Epithelial cell of esophagus (primary cell): ENCODE measurements at regions not wholly inside any gene's neighbourhood (a gene's known extent, or its start where the extent isn't known, plus 50 kb on each side); places are given as distances from the start of the nearest gene placed in this dataset.

Source experiments
- DNase-seq: peaks from one replicate; pipeline ENCODE4 v3.0.0; 2010; ENCODE audit warnings: low read depth
- H3K4me3 ChIP-seq: 2 replicates; pipeline ENCODE4 v1.5.1; 2011; ENCODE audit warnings: mild to moderate bottlenecking, low read length, control low read depth
- TF ChIP-seq, protein P1 (sequence below): IDR thresholded peaks from 2 replicates; pipeline ENCODE4 v1.5.1; 2011; ENCODE audit warnings: low read depth, mild to moderate bottlenecking, low read length, control low read depth, inconsistent platforms; ENCODE audit not compliant: insufficient read depth; ENCODE audit errors: missing control alignments

DNA sequence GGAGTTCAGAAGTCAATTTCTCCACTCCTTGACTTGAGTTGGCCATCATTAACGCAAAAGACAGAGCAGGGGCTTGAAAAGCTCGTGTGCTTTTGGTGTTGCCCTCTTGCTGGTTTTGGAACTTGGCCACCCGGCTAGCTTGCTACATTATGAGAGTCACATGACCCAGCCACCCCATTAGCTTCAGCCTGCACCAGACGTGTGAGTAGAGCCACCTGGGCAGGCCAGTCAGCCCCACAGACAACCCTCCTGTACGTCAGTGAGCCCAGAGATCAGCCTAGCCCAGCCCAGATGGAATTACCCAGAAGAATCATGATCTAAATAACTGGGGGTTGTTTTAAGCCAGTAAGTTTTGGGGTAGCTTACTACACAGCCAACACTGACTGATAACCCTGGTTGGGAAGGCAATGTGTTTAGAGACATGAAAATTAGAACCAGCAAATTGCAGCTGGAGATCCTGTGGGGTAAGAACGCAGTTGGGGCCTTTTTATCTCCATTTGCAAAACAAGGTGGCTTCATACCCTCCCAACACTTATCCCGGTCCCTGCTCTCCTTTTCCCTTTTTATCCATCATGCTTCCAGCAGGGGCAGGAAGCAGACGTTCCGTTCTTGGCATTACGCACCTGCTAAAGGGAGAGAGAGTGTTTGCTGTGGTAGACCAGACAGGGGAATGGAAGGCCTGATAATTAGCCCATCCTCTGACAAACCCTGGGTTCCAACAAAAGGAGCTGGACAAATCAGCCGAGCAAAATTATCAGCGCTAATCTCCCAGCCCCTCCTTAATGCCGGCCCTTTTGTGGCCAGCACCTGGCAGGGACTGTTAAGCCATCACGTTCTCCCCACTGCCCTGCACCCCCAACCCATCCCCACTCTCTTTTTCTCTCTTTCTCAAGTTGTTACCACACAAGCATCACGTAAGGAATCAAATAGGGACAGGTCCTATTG, 548.7 kb upstream of the CADM1 start:
- TF ChIP-seq, protein P1, sequence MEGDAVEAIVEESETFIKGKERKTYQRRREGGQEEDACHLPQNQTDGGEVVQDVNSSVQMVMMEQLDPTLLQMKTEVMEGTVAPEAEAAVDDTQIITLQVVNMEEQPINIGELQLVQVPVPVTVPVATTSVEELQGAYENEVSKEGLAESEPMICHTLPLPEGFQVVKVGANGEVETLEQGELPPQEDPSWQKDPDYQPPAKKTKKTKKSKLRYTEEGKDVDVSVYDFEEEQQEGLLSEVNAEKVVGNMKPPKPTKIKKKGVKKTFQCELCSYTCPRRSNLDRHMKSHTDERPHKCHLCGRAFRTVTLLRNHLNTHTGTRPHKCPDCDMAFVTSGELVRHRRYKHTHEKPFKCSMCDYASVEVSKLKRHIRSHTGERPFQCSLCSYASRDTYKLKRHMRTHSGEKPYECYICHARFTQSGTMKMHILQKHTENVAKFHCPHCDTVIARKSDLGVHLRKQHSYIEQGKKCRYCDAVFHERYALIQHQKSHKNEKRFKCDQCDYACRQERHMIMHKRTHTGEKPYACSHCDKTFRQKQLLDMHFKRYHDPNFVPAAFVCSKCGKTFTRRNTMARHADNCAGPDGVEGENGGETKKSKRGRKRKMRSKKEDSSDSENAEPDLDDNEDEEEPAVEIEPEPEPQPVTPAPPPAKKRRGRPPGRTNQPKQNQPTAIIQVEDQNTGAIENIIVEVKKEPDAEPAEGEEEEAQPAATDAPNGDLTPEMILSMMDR = no peak
- no peak for DNase-seq

DNA sequence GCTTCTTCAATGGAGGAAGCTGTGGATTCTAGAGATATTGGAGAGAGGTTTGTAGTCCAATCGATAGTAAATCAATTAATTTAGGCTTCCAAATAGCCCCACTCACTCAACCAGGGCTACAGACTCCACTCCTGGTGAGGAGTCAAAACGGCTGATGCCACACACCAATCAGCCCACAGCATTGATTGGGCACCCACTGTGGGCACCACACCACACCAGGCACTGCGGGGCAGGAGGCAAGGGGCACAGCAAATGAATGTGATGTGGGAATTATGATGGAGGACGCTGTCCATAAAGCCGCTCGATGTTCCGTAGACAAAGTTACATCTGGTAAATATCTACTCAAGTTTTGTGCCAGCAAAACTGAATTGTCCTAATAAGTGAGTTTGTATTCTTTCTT, 547.3 kb upstream of the CADM1 start:
- DNase-seq = no peak
- TF ChIP-seq, protein P1 = no peak
- H3K4me3 ChIP-seq = no peak overlapping the region

More for the DNA sequence above, 548.7 kb upstream of the CADM1 start:
- no peak overlapping the region for H3K4me3 ChIP-seq

DNA sequence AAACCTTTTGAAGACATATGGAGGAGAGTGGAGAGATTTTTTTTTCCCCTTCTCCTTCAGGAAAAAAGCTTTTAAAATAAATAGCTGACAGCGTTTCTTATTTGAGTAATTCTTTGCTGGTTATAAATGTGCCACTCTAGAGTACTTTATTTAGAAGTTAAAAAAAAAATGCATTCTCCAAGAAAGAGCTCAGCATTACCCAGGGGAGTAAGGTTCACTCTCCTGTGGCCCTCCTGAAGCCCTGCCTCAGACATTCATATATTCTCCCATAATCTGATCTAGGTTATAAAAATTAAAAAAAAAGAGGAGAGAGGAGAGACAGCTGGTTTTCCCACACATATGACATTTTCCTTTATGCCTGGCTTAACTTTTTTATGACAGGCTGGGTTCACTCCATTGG, 545.2 kb upstream of the CADM1 start:
- H3K4me3 ChIP-seq = no peak overlapping the region
- TF ChIP-seq, protein P1 = no peak
- DNase-seq = no peak

DNA sequence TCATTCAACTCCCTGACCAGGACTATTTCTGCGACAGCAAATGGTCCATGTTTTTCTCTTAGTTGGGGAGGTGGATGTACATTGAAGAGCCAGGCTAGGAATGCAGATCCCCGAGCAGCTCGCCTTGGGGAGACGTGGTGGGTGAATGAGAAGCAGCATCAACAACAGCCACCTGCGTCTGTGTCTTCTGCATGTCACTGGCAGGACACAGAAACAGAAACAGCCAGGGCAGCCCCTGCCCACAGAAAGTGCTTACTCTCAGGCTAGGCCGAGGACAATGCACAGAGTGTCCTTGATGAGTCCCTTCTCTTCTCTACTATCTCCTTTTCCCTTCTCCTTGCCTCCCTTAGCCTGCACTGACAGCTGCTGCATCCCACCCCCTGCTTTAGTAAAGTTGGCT, 541.9 kb upstream of the CADM1 start:
- H3K4me3 ChIP-seq = no peak overlapping the region
- TF ChIP-seq, protein P1 = no peak
- DNase-seq = no peak

DNA sequence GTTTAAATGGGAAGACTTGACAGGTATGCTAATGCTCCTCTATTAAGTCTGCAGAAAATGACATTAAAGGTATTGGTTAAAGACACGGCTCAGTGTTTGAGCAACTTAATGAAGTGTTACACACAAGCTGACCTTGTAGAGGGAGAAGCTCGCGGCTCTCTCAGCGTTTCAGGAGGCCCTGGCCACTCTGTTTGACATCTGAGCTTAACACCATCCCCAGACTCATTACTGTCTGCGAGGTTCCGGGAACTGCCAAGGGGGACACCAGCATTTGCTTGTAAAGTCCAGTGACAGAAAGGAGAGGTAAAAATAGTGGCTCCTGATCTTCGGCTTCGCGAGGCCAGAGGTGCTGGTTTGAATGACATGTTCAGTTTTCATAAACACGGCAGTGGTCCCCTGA, 540.7 kb upstream of the CADM1 start:
- no peak overlapping the region for H3K4me3 ChIP-seq
- TF ChIP-seq, protein P1 = no peak

DNA sequence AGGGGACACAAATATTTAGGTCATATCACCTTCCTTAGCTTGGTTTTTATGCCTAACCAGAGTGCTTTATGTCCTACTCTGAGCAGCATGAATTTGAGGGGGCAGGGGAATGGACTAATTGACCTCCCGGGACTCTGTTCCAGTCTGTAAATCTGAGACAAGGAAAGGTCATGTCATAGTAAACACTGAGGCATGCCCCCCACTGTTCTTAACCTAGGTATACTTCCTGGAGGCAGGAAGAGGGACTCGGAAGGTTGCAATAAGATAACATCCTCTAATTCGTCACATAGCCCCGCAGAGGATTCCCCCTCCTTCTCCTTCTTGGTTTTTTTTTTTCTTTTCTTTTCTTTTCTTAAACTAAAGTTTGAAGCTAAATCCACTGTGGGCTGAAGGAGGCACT, 540.3 kb upstream of the CADM1 start:
- TF ChIP-seq, protein P1 = no peak
- DNase-seq = no peak
- no peak overlapping the region for H3K4me3 ChIP-seq

More for the DNA sequence above, 540.7 kb upstream of the CADM1 start:
- DNase-seq = no peak
